GM12864 (cell line): ENCODE measurements at regions not wholly inside any gene's neighbourhood (a gene's known extent, or its start where the extent isn't known, plus 50 kb on each side); places are given as distances from the start of the nearest gene placed in this dataset.

Source experiments
- DNase-seq: peaks from one replicate; pipeline ENCODE4 v3.0.0-alpha.2; 2011; ENCODE audit warnings: low read depth
- H3K4me3 ChIP-seq: 2 replicates; pipeline ENCODE4 v1.5.1; 2011; ENCODE audit warnings: mild to moderate bottlenecking, low read depth, low read length, control low read depth
- CTCF ChIP-seq: IDR thresholded peaks from 2 replicates; pipeline ENCODE4 v1.5.1; 2011; ENCODE audit warnings: low read depth, mild to moderate bottlenecking, moderate library complexity, low read length, control low read depth, inconsistent platforms; ENCODE audit errors: missing control alignments

GRCh38 chr1:189180057-189180456 lies 1297.6 kb downstream of the BRINP3 start:
- TF ChIP-seq CTCF, result no peak
- no peak for DNase-seq
- no peak overlapping the region for H3K4me3 ChIP-seq

- no peak for DNase-seq
- no peak for TF ChIP-seq CTCF
- no peak overlapping the region for H3K4me3 ChIP-seq
Observed at GRCh38 chr1:189185097-189185496, 1292.6 kb downstream of the BRINP3 start.

GRCh38 chr1:189192741-189193520 lies 1284.7 kb downstream of the BRINP3 start:
- H3K4me3 ChIP-seq, result no peak overlapping the region
- no peak for DNase-seq
- no peak for TF ChIP-seq CTCF

- no peak for DNase-seq
- TF ChIP-seq CTCF, result no peak
- no peak overlapping the region for H3K4me3 ChIP-seq
Observed at GRCh38 chr1:189205863-189206262, 1271.8 kb downstream of the BRINP3 start.

- no peak overlapping the region for H3K4me3 ChIP-seq
- no peak for DNase-seq
- no peak for TF ChIP-seq CTCF
Observed at GRCh38 chr1:189206617-189207016, 1271.0 kb downstream of the BRINP3 start.

- DNase-seq, result no peak
- no peak overlapping the region for H3K4me3 ChIP-seq
- TF ChIP-seq CTCF, result no peak
Observed at GRCh38 chr1:189211742-189212141, 1265.9 kb downstream of the BRINP3 start.

- H3K4me3 ChIP-seq, result no peak overlapping the region
- no peak for DNase-seq
- no peak for TF ChIP-seq CTCF
Observed at GRCh38 chr1:189212606-189213005, 1265.1 kb downstream of the BRINP3 start.
